ENCODE measurements at regions not wholly inside any gene's neighbourhood (a gene's known extent, or its start where the extent isn't known, plus 50 kb on each side); places are given as distances from the start of the nearest gene placed in this dataset.

- no peak for TF ChIP-seq RNF2 (IDR thresholded peaks at IDR 0.05; ENCODE audit: borderline replicate concordance, low read depth, low read length, missing control alignments, poor library complexity, severe bottlenecking)
These were observed 212.7 kb upstream of the ZNF804B start (continued) for GRCh38 chr7:88546808-88547207.
